ENCODE measurements at regions not wholly inside any gene's neighbourhood (a gene's known extent, or its start where the extent isn't known, plus 50 kb on each side); places are given as distances from the start of the nearest gene placed in this dataset.

DNA sequence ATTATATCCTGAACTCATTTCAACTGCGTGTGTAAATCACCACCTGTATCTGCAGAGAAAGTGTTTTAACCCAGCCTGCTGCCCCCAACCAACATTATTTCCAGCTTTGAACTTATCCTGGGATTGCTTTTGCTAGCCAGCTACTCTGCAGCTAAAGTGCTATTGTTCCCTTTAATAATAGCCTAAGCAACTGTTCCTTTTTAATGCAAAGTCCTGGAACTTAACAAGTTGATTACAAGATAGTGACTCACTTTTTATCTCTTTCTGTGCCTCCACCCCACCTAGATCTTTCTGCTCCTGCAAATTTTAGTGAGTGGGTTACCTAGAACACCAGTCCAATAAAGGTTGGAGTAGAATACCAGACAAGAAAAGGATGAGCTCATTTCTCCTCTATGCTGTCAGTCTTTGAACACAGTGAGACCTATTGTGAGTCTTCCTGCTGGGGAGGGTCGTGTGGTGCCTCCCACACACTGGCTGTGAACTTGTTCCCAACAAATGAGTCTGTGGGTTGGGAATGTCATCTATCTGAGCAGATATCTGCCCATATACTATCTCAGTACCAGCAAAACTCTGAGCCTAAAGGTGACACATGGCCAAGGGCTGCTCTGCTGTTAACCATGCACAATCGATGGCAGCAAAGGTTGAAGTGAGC is 137.7 kb downstream of the FAM204A start:
- Histone ChIP-seq H3K4me3 (ENCODE audit: insufficient read depth in 1 of 2, low read depth in 1 of 2, low read length in 2 of 2) (no peak overlapping the region), H2BK120ac (ENCODE audit: low read depth, low read length) (no peak overlapping the region), H3K4ac (ENCODE audit: low read depth in 1 of 2, low read length in 2 of 2) (no peak overlapping the region), H3K4me1 (ENCODE audit: control insufficient read depth, insufficient read depth, low read depth, low read length) (peaks cover 2% of the 10 kb centered on the region), H2AK5ac (ENCODE audit: low read length, severe bottlenecking) (no peak overlapping the region), H4K91ac (ENCODE audit: low read length) (no peak overlapping the region), H3K27ac (ENCODE audit: low read length, poor library complexity, severe bottlenecking) (no peak overlapping the region), H3K9me3 (ENCODE audit: control insufficient read depth, low read length) (no peaks in the 10 kb centered on the region), H3K18ac (ENCODE audit: low read depth in 1 of 2, low read length in 2 of 2) (no peak overlapping the region), H3K9ac (ENCODE audit: low read length) (no peak overlapping the region), H2AFZ (ENCODE audit: low read depth, low read length) (no peak overlapping the region), H4K8ac (ENCODE audit: low read length) (no peak overlapping the region), H3K14ac (ENCODE audit: low read length in 2 of 2) (no peak overlapping the region), H3K23ac (ENCODE audit: low read length in 2 of 2) (no peak overlapping the region), H2BK15ac (ENCODE audit: low read depth, poor library complexity, severe bottlenecking) (no peak overlapping the region), H2BK5ac (ENCODE audit: low read depth, low read length, poor library complexity, severe bottlenecking) (no peak overlapping the region), H3K27me3 (ENCODE audit: control insufficient read depth in 1 of 2, insufficient read depth in 1 of 2, low read length in 2 of 2) (no peaks in the 10 kb centered on the region), H3K4me2 (ENCODE audit: low read length, poor library complexity, severe bottlenecking) (no peak overlapping the region), H2BK12ac (ENCODE audit: low read length in 2 of 2) (no peak overlapping the region), H3K36me3 (ENCODE audit: control insufficient read depth in 1 of 2, insufficient read depth in 2 of 2, low read depth in 1 of 2, low read length in 2 of 2) (no peaks in the 10 kb centered on the region), H3K79me1 (replicated peaks; ENCODE audit: low read length, poor library complexity, severe bottlenecking) (no peaks in the 10 kb centered on the region)
- DNase-seq = no peak
- WGBS = 67% methylated on average over 3 of the region's 3 CpGs

DNA sequence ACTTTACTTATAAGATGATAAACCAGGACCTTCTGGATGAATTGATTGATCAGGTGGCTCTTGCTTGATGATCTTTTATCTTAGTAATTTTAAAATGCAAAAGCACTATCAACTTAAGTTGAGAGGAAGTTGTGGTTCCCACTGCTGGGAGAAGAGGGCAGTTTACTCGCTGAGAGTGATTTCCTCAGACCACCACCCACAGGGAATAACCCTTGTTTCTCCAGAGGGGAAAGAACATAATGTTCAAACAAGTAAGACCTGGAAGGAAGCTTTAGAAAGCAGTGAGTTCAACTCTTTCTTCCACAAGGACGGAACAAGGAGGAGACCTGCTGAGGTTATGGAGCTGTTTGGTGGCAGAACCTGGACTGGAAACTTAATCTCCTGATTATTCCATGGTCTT is 138.7 kb downstream of the FAM204A start:
- WGBS = no CpG with 5 or more reads among the region's 2 CpGs
- Histone ChIP-seq H3K9me3 (ENCODE audit: control insufficient read depth, low read length) (no peaks in the 10 kb centered on the region), H3K4ac (ENCODE audit: low read depth in 1 of 2, low read length in 2 of 2) (no peak overlapping the region), H2AFZ (ENCODE audit: low read depth, low read length) (no peak overlapping the region), H3K23ac (ENCODE audit: low read length in 2 of 2) (no peak overlapping the region), H3K4me2 (ENCODE audit: low read length, poor library complexity, severe bottlenecking) (no peak overlapping the region), H2BK120ac (ENCODE audit: low read depth, low read length) (no peak overlapping the region), H2AK5ac (ENCODE audit: low read length, severe bottlenecking) (no peak overlapping the region), H3K79me1 (replicated peaks; ENCODE audit: low read length, poor library complexity, severe bottlenecking) (no peaks in the 10 kb centered on the region), H3K18ac (ENCODE audit: low read depth in 1 of 2, low read length in 2 of 2) (no peak overlapping the region), H3K36me3 (ENCODE audit: control insufficient read depth in 1 of 2, insufficient read depth in 2 of 2, low read depth in 1 of 2, low read length in 2 of 2) (no peaks in the 10 kb centered on the region), H2BK5ac (ENCODE audit: low read depth, low read length, poor library complexity, severe bottlenecking) (no peak overlapping the region), H2BK15ac (ENCODE audit: low read depth, poor library complexity, severe bottlenecking) (no peak overlapping the region), H3K4me3 (ENCODE audit: insufficient read depth in 1 of 2, low read depth in 1 of 2, low read length in 2 of 2) (no peak overlapping the region), H3K27ac (ENCODE audit: low read length, poor library complexity, severe bottlenecking) (no peak overlapping the region), H4K91ac (ENCODE audit: low read length) (no peak overlapping the region), H3K27me3 (ENCODE audit: control insufficient read depth in 1 of 2, insufficient read depth in 1 of 2, low read length in 2 of 2) (no peaks in the 10 kb centered on the region), H3K14ac (ENCODE audit: low read length in 2 of 2) (no peak overlapping the region), H3K9ac (ENCODE audit: low read length) (no peak overlapping the region), H3K4me1 (ENCODE audit: control insufficient read depth, insufficient read depth, low read depth, low read length) (no peaks in the 10 kb centered on the region), H2BK12ac (ENCODE audit: low read length in 2 of 2) (no peak overlapping the region), H4K8ac (ENCODE audit: low read length) (no peak overlapping the region)
- no peak for DNase-seq

DNA sequence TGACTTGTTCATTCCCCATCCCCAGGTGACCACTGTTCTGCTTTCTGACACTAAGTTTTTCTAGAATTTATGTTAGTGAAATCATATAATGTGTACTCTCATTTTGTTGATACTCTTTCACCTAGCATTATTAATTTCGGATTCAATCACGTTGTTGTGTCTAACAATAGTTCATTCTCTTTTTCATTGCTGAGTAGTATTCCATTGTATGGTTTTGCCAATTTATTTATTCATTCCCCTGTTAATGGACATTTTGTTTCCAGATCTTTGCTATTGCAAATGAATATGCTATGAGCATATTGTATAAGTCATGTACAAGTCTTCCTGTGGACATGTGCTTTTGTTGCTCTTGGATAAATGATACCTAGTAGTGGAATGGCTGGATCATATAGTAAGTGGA is 146.4 kb downstream of the FAM204A start:
- no peaks in the 10 kb centered on the region for H3K4me1 ChIP-seq (ENCODE audit: control insufficient read depth, insufficient read depth, low read depth, low read length)
- no peaks in the 10 kb centered on the region for H3K9me3 ChIP-seq (ENCODE audit: control insufficient read depth, low read length)
- no peak overlapping the region for H2AK5ac ChIP-seq (ENCODE audit: low read length, severe bottlenecking)
- DNase-seq = no peak
- H4K91ac ChIP-seq (ENCODE audit: low read length) = no peak overlapping the region
- no peak overlapping the region for H3K4ac ChIP-seq (ENCODE audit: low read depth in 1 of 2, low read length in 2 of 2)
- no peak overlapping the region for H3K4me2 ChIP-seq (ENCODE audit: low read length, poor library complexity, severe bottlenecking)
- H3K23ac ChIP-seq (ENCODE audit: low read length in 2 of 2) = no peak overlapping the region
- no CpG with 5 or more reads among the region's 2 CpGs for WGBS
- no peak overlapping the region for H3K9ac ChIP-seq (ENCODE audit: low read length)
- no peaks in the 10 kb centered on the region for H3K79me1 ChIP-seq (replicated peaks; ENCODE audit: low read length, poor library complexity, severe bottlenecking)
- H3K4me3 ChIP-seq (ENCODE audit: insufficient read depth in 1 of 2, low read depth in 1 of 2, low read length in 2 of 2) = no peak overlapping the region
- no peaks in the 10 kb centered on the region for H3K27me3 ChIP-seq (ENCODE audit: control insufficient read depth in 1 of 2, insufficient read depth in 1 of 2, low read length in 2 of 2)
- H3K14ac ChIP-seq (ENCODE audit: low read length in 2 of 2) = no peak overlapping the region
- no peak overlapping the region for H2BK120ac ChIP-seq (ENCODE audit: low read depth, low read length)
- no peak overlapping the region for H3K18ac ChIP-seq (ENCODE audit: low read depth in 1 of 2, low read length in 2 of 2)
- H3K27ac ChIP-seq (ENCODE audit: low read length, poor library complexity, severe bottlenecking) = no peak overlapping the region
- H2BK5ac ChIP-seq (ENCODE audit: low read depth, low read length, poor library complexity, severe bottlenecking) = no peak overlapping the region
- no peak overlapping the region for H4K8ac ChIP-seq (ENCODE audit: low read length)
- no peaks in the 10 kb centered on the region for H3K36me3 ChIP-seq (ENCODE audit: control insufficient read depth in 1 of 2, insufficient read depth in 2 of 2, low read depth in 1 of 2, low read length in 2 of 2)
- no peak overlapping the region for H2BK12ac ChIP-seq (ENCODE audit: low read length in 2 of 2)
- no peak overlapping the region for H2BK15ac ChIP-seq (ENCODE audit: low read depth, poor library complexity, severe bottlenecking)
- no peak overlapping the region for H2AFZ ChIP-seq (ENCODE audit: low read depth, low read length)

DNA sequence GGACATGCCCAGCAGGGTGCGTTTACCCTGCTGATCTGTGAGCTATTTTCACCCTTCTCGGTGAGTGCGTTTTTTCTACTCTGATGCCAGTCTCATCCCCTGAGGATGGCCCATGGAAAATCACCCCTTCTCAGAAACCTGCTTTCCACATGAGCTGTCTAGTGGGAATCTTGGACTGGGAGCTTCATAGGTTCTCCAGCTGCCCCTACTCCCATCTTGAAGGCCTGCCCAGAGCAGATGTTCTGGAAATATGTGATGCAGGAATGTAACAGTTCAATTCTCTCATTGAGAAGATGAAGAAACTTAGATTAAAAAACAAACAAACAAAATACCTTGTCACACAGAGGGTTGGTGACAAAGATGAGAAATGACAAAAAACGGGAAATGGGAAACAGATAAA is 146.9 kb upstream of the RAB11FIP2 start:
- no peaks in the 10 kb centered on the region for H3K4me1 ChIP-seq (ENCODE audit: control insufficient read depth, insufficient read depth, low read depth, low read length)
- H3K36me3 ChIP-seq (ENCODE audit: control insufficient read depth in 1 of 2, insufficient read depth in 2 of 2, low read depth in 1 of 2, low read length in 2 of 2) = no peaks in the 10 kb centered on the region
- no peak overlapping the region for H4K91ac ChIP-seq (ENCODE audit: low read length)
- no peak overlapping the region for H3K14ac ChIP-seq (ENCODE audit: low read length in 2 of 2)
- no peak overlapping the region for H3K18ac ChIP-seq (ENCODE audit: low read depth in 1 of 2, low read length in 2 of 2)
- 100% methylated on average over 3 of the region's 4 CpGs for WGBS
- H3K79me1 ChIP-seq (replicated peaks; ENCODE audit: low read length, poor library complexity, severe bottlenecking) = no peaks in the 10 kb centered on the region
- no peak overlapping the region for H2BK120ac ChIP-seq (ENCODE audit: low read depth, low read length)
- no peak overlapping the region for H3K9ac ChIP-seq (ENCODE audit: low read length)
- H2BK5ac ChIP-seq (ENCODE audit: low read depth, low read length, poor library complexity, severe bottlenecking) = no peak overlapping the region
- no peaks in the 10 kb centered on the region for H3K27me3 ChIP-seq (ENCODE audit: control insufficient read depth in 1 of 2, insufficient read depth in 1 of 2, low read length in 2 of 2)
- H3K4ac ChIP-seq (ENCODE audit: low read depth in 1 of 2, low read length in 2 of 2) = no peak overlapping the region
- no peak overlapping the region for H3K4me3 ChIP-seq (ENCODE audit: insufficient read depth in 1 of 2, low read depth in 1 of 2, low read length in 2 of 2)
- H3K23ac ChIP-seq (ENCODE audit: low read length in 2 of 2) = no peak overlapping the region
- DNase-seq = no peak
- H4K8ac ChIP-seq (ENCODE audit: low read length) = no peak overlapping the region
- no peak overlapping the region for H2AK5ac ChIP-seq (ENCODE audit: low read length, severe bottlenecking)
- H2AFZ ChIP-seq (ENCODE audit: low read depth, low read length) = no peak overlapping the region
- H3K4me2 ChIP-seq (ENCODE audit: low read length, poor library complexity, severe bottlenecking) = no peak overlapping the region
- H3K27ac ChIP-seq (ENCODE audit: low read length, poor library complexity, severe bottlenecking) = no peak overlapping the region
- no peak overlapping the region for H2BK15ac ChIP-seq (ENCODE audit: low read depth, poor library complexity, severe bottlenecking)
- H2BK12ac ChIP-seq (ENCODE audit: low read length in 2 of 2) = no peak overlapping the region
- no peaks in the 10 kb centered on the region for H3K9me3 ChIP-seq (ENCODE audit: control insufficient read depth, low read length)
